Testis (tissue), 2 donors: ENCODE measurements at regions not wholly inside any gene's neighbourhood (a gene's known extent, or its start where the extent isn't known, plus 50 kb on each side); places are given as distances from the start of the nearest gene placed in this dataset.

ENCODE experiments used
- DNase-seq: peaks from one replicate; pipeline ENCODE4 v3.0.0-alpha.2; 2019
- H3K27ac ChIP-seq, 2 donors: fragments of 200-600 bp; sonication (generic); one replicate each; pipeline ENCODE4 v1.5.1; 2019
- H3K27me3 ChIP-seq: fragments of 200-600 bp; sonication (generic); one replicate; pipeline ENCODE4 v1.5.1; 2019
- H3K36me3 ChIP-seq: fragments of 200-600 bp; sonication (generic); one replicate; pipeline ENCODE4 v1.5.1; 2017; ENCODE audit warnings: low read depth; ENCODE audit errors: missing control alignments
- H3K4me1 ChIP-seq: fragments of 200-600 bp; sonication (generic); one replicate; pipeline ENCODE4 v1.5.1; 2019
- H3K4me3 ChIP-seq, 2 donors: fragments of 200-600 bp; sonication (generic); one replicate each; pipeline ENCODE4 v1.5.1; 2017 to 2019
- H3K9me3 ChIP-seq: fragments of 200-600 bp; sonication (generic); one replicate; pipeline ENCODE4 v1.5.1; 2017
- CTCF ChIP-seq, 3 experiments: fragments of 450-650 bp in 2 of 3; fragments of 200-600 bp in 1 of 3; sonication (generic) in 1 of 3; IDR thresholded peaks; one replicate each; pipeline ENCODE4 v1.5.1; 2016 to 2019; ENCODE audit warnings: antibody characterized with exemption in 3 of 3, mild to moderate bottlenecking in 2 of 3, moderate library complexity in 1 of 3
- POLR2A ChIP-seq: fragments of 450-650 bp; IDR thresholded peaks from one replicate; pipeline ENCODE4 v1.6.1; 2017; ENCODE audit warnings: antibody characterized with exemption, mild to moderate bottlenecking, moderate library complexity
- WGBS, 2 donors: methylation state at CpG; one replicate each; pipeline ENCODE4 v1.1.5; 2018; 5-methylcytosine and 5-hydroxymethylcytosine counted together
- intact Hi-C: fragments of 100-400 bp; cut with DNase I; formaldehyde crosslinking; loops from one replicate; pipeline ENCODE4 v1.15.1; 2023; ENCODE audit warnings: low total_unique reads

DNA sequence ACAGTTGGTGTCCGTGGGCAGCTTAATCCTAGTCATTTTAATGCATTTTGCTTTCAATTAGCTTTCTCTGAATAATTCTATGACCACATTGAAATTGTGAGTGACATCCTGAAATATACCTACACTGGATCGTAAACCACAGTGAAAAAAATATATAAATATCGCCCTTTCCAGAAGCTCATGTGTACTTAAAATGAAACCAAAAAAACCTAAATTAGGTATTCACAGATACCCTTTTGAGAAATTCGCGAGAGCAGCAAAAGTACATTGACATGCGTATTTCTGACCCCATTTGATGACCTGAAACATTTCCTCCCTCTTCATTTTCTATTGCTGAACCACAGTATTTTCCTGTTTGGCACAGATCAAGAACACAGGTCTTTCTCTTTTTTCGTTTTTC is 253.8 kb downstream of the LTN1 start:
- no peak for TF ChIP-seq CTCF (IDR thresholded peaks at IDR 0.05)
- TF ChIP-seq POLR2A, result no peak
- H3K4me3 ChIP-seq, result no peak overlapping the region
- no peak overlapping the region for H3K27ac ChIP-seq
- no peaks in the 10 kb centered on the region for H3K9me3 ChIP-seq
- 49 to 57% methylated on average over 7 of the region's 7 CpGs for WGBS, 2 donors
- DNase-seq, result no peak
- H3K36me3 ChIP-seq, result no peaks in the 10 kb centered on the region
- peaks cover 7% of the 10 kb centered on the region for H3K4me1 ChIP-seq
- intact Hi-C loops, result no loop called here
- H3K27me3 ChIP-seq, result no peaks in the 10 kb centered on the region

DNA sequence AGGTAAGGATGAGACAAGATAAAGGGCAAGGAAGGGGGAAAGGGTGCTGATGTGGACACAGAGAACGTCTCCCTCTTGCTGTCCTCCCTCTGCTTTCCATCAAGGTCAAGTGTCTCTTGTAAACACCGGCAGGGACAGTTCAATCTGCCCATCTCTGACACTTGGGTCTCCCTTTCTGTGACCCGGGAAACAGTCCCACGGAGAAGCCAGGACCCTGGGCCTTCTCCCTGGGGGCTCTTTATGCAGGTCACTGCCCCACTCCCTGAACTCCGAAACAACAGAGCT is 254.3 kb downstream of the LTN1 start:
- H3K27ac ChIP-seq, result no peak overlapping the region
- peaks cover 7% of the 10 kb centered on the region for H3K4me1 ChIP-seq
- H3K4me3 ChIP-seq, result no peak overlapping the region
- DNase-seq, result no peak
- intact Hi-C loops, result no loop called here
- no peaks in the 10 kb centered on the region for H3K36me3 ChIP-seq
- TF ChIP-seq POLR2A (no peak), CTCF (IDR thresholded peaks at IDR 0.05) (no peak)
- no peaks in the 10 kb centered on the region for H3K9me3 ChIP-seq
- H3K27me3 ChIP-seq, result no peaks in the 10 kb centered on the region
- WGBS, 2 donors, result 34 to 55% methylated on average over 5 of the region's 5 CpGs

GRCh38 chr21:28737674-28738419 is 254.8 kb downstream of the LTN1 start:
- intact Hi-C loops, result no loop called here
- DNase-seq, result no peak

DNA sequence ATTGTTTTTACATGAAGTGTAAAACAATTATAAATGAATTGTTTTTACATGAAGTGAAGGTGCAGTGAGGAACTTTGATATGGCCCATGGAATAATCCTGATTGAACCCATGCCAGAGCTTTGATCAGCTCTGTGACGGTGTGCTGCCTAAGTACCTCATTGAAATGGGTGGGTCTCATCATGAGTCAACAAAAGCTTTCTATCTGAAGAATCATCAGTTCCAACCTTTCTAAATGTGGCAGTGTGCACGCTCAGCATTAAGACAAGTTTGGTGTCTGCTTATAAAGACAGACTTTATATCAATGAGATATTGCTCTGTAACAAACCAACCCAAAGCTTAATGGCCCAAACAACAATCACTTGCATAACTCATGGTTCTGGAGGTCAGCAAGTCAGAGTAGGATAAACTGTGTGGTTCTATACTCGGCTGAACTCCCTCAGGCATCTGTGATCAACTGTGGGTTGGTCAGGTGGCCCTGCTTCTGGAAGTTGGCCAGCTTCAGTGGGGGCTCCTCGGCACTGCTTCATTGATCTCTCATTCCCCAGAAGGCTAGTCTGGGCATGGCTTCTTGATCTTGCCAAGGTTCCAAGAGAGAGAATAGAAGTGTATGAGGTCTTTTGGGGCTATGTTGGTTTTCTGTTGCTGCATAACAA is 258.0 kb downstream of the LTN1 start:
- intact Hi-C loops, result no loop called here
- TF ChIP-seq POLR2A, result no peak
- no peak for TF ChIP-seq CTCF (IDR thresholded peaks at IDR 0.05)

More at GRCh38 chr21:28737674-28738419, 254.8 kb downstream of the LTN1 start:
- Histone ChIP-seq H3K4me1 (peaks cover 7% of the 10 kb centered on the region), H3K27me3 (no peaks in the 10 kb centered on the region), H3K4me3 (no peak overlapping the region), H3K36me3 (no peaks in the 10 kb centered on the region), H3K27ac (no peak overlapping the region), H3K9me3 (no peaks in the 10 kb centered on the region)
- 25 to 27% methylated on average over 3 of the region's 3 CpGs for WGBS, 2 donors
- TF ChIP-seq CTCF (IDR thresholded peaks at IDR 0.05) (no peak), POLR2A (no peak)

More for the DNA sequence above, 258.0 kb downstream of the LTN1 start:
- H3K4me3 ChIP-seq, result no peak overlapping the region
- 89 to 93% methylated on average over 3 to 4 of the region's 4 CpGs for WGBS, 2 donors
- H3K27me3 ChIP-seq, result no peaks in the 10 kb centered on the region
- H3K36me3 ChIP-seq, result no peaks in the 10 kb centered on the region
- no peak for DNase-seq
- no peak overlapping the region for H3K27ac ChIP-seq
- no peaks in the 10 kb centered on the region for H3K9me3 ChIP-seq
- H3K4me1 ChIP-seq, result peaks cover 7% of the 10 kb centered on the region
